ENCODE measurements at regions not wholly inside any gene's neighbourhood (a gene's known extent, or its start where the extent isn't known, plus 50 kb on each side); places are given as distances from the start of the nearest gene placed in this dataset.

- peaks cover 5% of the 10 kb centered on the region for H3K4me1 ChIP-seq
- no peak overlapping the region for H3K4me3 ChIP-seq
- H3K79me2 ChIP-seq (ENCODE audit: low read depth): no peaks in the 10 kb centered on the region
- TF ChIP-seq CTCF (IDR thresholded peaks at IDR 0.05): no peak
- TF ChIP-seq EZH2phosphoT487 (IDR thresholded peaks at IDR 0.05): no peak
- no peak for TF ChIP-seq EZH2 (IDR thresholded peaks at IDR 0.05)
- Mint-ChIP-seq H3K9me3 (no peaks in the 10 kb centered on the region), H3K4me1 (no peaks in the 10 kb centered on the region), H3K36me3 (no peaks in the 10 kb centered on the region), H3K27ac (no peak overlapping the region), H3K4me3 (no peak overlapping the region), H3K27me3 (ENCODE audit: insufficient read depth, low read depth) (peaks cover 2% of the 10 kb centered on the region)
- H2AFZ ChIP-seq (replicated peaks): no peak overlapping the region
- H4K20me1 ChIP-seq (ENCODE audit: low read depth): no peaks in the 10 kb centered on the region
- no peaks in the 10 kb centered on the region for H3K27me3 ChIP-seq
- no peak overlapping the region for H3K9ac ChIP-seq
- H3K9me3 ChIP-seq (ENCODE audit: low read depth): no peaks in the 10 kb centered on the region
- no peaks in the 10 kb centered on the region for H3F3A ChIP-seq (ENCODE audit: low read depth)
- H3K27ac ChIP-seq: no peak overlapping the region
- no peaks in the 10 kb centered on the region for H3K36me3 ChIP-seq
- no peak overlapping the region for H3K4me2 ChIP-seq
- DNase-seq (ENCODE audit: low spot score): no peak
Measured at GRCh38 chr3:116601206-116601605, 108.4 kb upstream of the TUSC7 start.

DNA sequence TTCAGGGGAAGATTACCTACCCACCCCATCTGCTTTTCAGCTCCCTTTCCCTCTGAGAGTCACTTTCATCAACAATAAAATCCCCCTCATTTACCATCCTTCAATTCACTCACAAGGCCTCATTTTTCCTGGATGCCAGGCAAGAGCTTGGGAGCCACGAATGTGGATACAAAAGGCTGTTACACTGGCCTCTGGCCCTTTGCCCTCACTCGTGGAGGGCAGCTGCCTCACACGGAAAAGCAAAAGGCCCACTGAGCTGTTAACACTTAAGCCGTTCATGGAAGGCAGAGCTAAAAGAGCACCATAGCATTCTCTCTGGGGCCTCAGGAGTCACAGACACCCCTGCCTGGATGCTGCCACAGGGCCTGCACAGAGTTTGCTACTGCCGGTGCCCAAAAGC lies 102.4 kb upstream of the TUSC7 start:
- no peak overlapping the region for H3K4me3 ChIP-seq
- Mint-ChIP-seq H3K27me3 (ENCODE audit: insufficient read depth, low read depth) (no peaks in the 10 kb centered on the region), H3K4me1 (peaks cover 11% of the 10 kb centered on the region), H3K9me3 (no peaks in the 10 kb centered on the region), H3K36me3 (no peaks in the 10 kb centered on the region), H3K27ac (peak overlapping the region; percentile 74), H3K4me3 (no peak overlapping the region)
- H3K27ac ChIP-seq: peak overlapping the region; percentile 29
- no peaks in the 10 kb centered on the region for H3K79me2 ChIP-seq (ENCODE audit: low read depth)
- no peaks in the 10 kb centered on the region for H3K27me3 ChIP-seq
- H3K9ac ChIP-seq: no peak overlapping the region
- TF ChIP-seq EZH2 (IDR thresholded peaks at IDR 0.05) (no peak), CTCF (IDR thresholded peaks at IDR 0.05) (no peak), EZH2phosphoT487 (IDR thresholded peaks at IDR 0.05) (no peak)
- no peaks in the 10 kb centered on the region for H3K9me3 ChIP-seq (ENCODE audit: low read depth)
- DNase-seq (ENCODE audit: low spot score): peak; percentile 38
- no peak overlapping the region for H3K4me2 ChIP-seq
- no peaks in the 10 kb centered on the region for H4K20me1 ChIP-seq (ENCODE audit: low read depth)
- H2AFZ ChIP-seq (replicated peaks): peak overlapping the region; percentile 34
- H3K36me3 ChIP-seq: no peaks in the 10 kb centered on the region
- H3F3A ChIP-seq (ENCODE audit: low read depth): no peaks in the 10 kb centered on the region
- H3K4me1 ChIP-seq: no peaks in the 10 kb centered on the region

GRCh38 chr3:116610124-116610523 lies 99.5 kb upstream of the TUSC7 start:
- H4K20me1 ChIP-seq (ENCODE audit: low read depth): no peaks in the 10 kb centered on the region
- H2AFZ ChIP-seq (replicated peaks): no peak overlapping the region
- no peak overlapping the region for H3K9ac ChIP-seq
- H3K27me3 Mint-ChIP-seq (ENCODE audit: insufficient read depth, low read depth): no peaks in the 10 kb centered on the region
- no peaks in the 10 kb centered on the region for H3K79me2 ChIP-seq (ENCODE audit: low read depth)
- no peaks in the 10 kb centered on the region for H3K36me3 Mint-ChIP-seq
- no peaks in the 10 kb centered on the region for H3F3A ChIP-seq (ENCODE audit: low read depth)
- H3K4me1 ChIP-seq: no peaks in the 10 kb centered on the region
- H3K4me3 Mint-ChIP-seq: no peak overlapping the region
- H3K4me3 ChIP-seq: no peak overlapping the region
- H3K9me3 ChIP-seq (ENCODE audit: low read depth): no peaks in the 10 kb centered on the region
- H3K9me3 Mint-ChIP-seq: no peaks in the 10 kb centered on the region
- H3K27ac ChIP-seq: no peak overlapping the region
- TF ChIP-seq CTCF (IDR thresholded peaks at IDR 0.05) (no peak), EZH2phosphoT487 (IDR thresholded peaks at IDR 0.05) (no peak), EZH2 (IDR thresholded peaks at IDR 0.05) (no peak)
- H3K36me3 ChIP-seq: no peaks in the 10 kb centered on the region
- H3K4me2 ChIP-seq: no peak overlapping the region
- H3K27ac Mint-ChIP-seq: no peak overlapping the region
- DNase-seq (ENCODE audit: low spot score): no peak
- peaks cover 11% of the 10 kb centered on the region for H3K4me1 Mint-ChIP-seq
- no peaks in the 10 kb centered on the region for H3K27me3 ChIP-seq
